H1 (cell line): ENCODE measurements at regions not wholly inside any gene's neighbourhood (a gene's known extent, or its start where the extent isn't known, plus 50 kb on each side); places are given as distances from the start of the nearest gene placed in this dataset.

Experiments
- CTCF ChIA-PET: fragments of 300-600 bp; sonication (Branson Sonifier 250); formaldehyde crosslinking; loops from one replicate; lab custom pipeline; 2021; ENCODE audit not compliant: partially characterized antibody; lab: Charles Lee
- POLR2A ChIA-PET: fragments of 300-600 bp; sonication (Branson Sonifier 250); formaldehyde crosslinking; loops from one replicate; lab custom pipeline; 2021; ENCODE audit warnings: inconsistent platforms; ENCODE audit not compliant: partially characterized antibody; lab: Charles Lee
- DNase-seq, 2 experiments: peaks; one replicate each; pipeline versions ENCODE4 v3.0.0 to v3.0.0-alpha.2; 2010 to 2022; ENCODE audit warnings: low spot score in 2 of 2, low read depth in 1 of 2, mixed read lengths in 1 of 2
- FAIRE-seq: peaks from 2 replicates; lab custom pipeline; 2011; peaks lifted over from hg19 to GRCh38; lab: Jason Lieb, UNC
- H2AFZ ChIP-seq: 2 replicates; pipeline ENCODE4 v1.8.1; 2012; ENCODE audit warnings: low read length, inconsistent platforms
- H2AK5ac ChIP-seq: 2 replicates; pipeline ENCODE4 v1.6.1; 2013; ENCODE audit warnings: low read depth, low read length
- H2BK120ac ChIP-seq: replicated peaks from 2 replicates; pipeline ENCODE3; 2013; ENCODE audit warnings: low read depth, low read length, inconsistent platforms
- H2BK12ac ChIP-seq: 2 replicates; pipeline ENCODE4 v1.6.1; 2013; ENCODE audit warnings: low read depth, low read length
- H2BK15ac ChIP-seq: 2 replicates; pipeline ENCODE4 v1.6.1; 2013; ENCODE audit warnings: low read length
- H2BK20ac ChIP-seq: 2 replicates; pipeline ENCODE4 v1.6.1; 2013; ENCODE audit warnings: low read length
- H2BK5ac ChIP-seq: 2 replicates; pipeline ENCODE4 v1.6.1; 2013; ENCODE audit warnings: low read depth, low read length
- H3K14ac ChIP-seq: 2 replicates; pipeline ENCODE4 v1.6.1; 2013; ENCODE audit warnings: inconsistent platforms; ENCODE audit not compliant: insufficient read length
- H3K18ac ChIP-seq: 2 replicates; pipeline ENCODE4 v1.6.1; 2013; ENCODE audit warnings: low read length; ENCODE audit errors: extremely low read depth
- H3K23ac ChIP-seq: 2 replicates; pipeline ENCODE4 v1.6.1; 2013; ENCODE audit warnings: inconsistent platforms; ENCODE audit not compliant: insufficient read length
- H3K23me2 ChIP-seq: 2 replicates; pipeline ENCODE4 v1.6.1; 2013; ENCODE audit warnings: low read depth, low read length
- H3K27ac ChIP-seq: 2 replicates; pipeline ENCODE4 v1.6.1; 2011; ENCODE audit warnings: low read depth, low read length, inconsistent platforms
- H3K27me3 ChIP-seq, 4 experiments: replicated peaks in 1 of 4; 1 replicate in 1 of 4; 2 replicates in 3 of 4; pipeline versions ENCODE4 v1.6.1 to v1.8.1; 2011 to 2013; ENCODE audit warnings: low read length in 3 of 4, mild to moderate bottlenecking in 3 of 4, inconsistent platforms in 2 of 4, mixed read lengths in 2 of 4, moderate library complexity in 1 of 4; ENCODE audit not compliant: control insufficient read depth in 3 of 4, insufficient read depth in 3 of 4; ENCODE audit errors: extremely low read depth in 1 of 4
- H3K36me3 ChIP-seq, 4 experiments: 2 replicates each; pipeline versions ENCODE4 v1.6.1 to v1.8.1; 2011 to 2013; ENCODE audit warnings: mild to moderate bottlenecking in 4 of 4, low read length in 3 of 4, moderate library complexity in 2 of 4, control low read depth in 1 of 4, inconsistent platforms in 1 of 4; ENCODE audit not compliant: insufficient read depth in 4 of 4, control insufficient read depth in 2 of 4
- H3K4ac ChIP-seq: replicated peaks from 2 replicates; pipeline ENCODE3; 2013; ENCODE audit warnings: low read length, low read depth, mixed read lengths, inconsistent platforms; ENCODE audit not compliant: insufficient read length
- H3K4me1 ChIP-seq, 4 experiments: replicated peaks in 1 of 4; 1 replicate in 1 of 4; 2 replicates in 3 of 4; pipeline versions ENCODE4 v1.6.1 to v1.8.1; 2011 to 2013; ENCODE audit warnings: low read length in 3 of 4, inconsistent platforms in 2 of 4, mixed read lengths in 1 of 4; ENCODE audit not compliant: insufficient read depth in 4 of 4, control insufficient read depth in 3 of 4
- H3K4me2 ChIP-seq, 2 experiments: 2 replicates each; pipeline versions ENCODE4 v1.6.1 to v1.8.1; 2011 to 2013; ENCODE audit warnings: low read depth in 2 of 2, low read length in 2 of 2, control low read depth in 1 of 2, inconsistent platforms in 1 of 2, mild to moderate bottlenecking in 1 of 2; ENCODE audit not compliant: insufficient read depth in 1 of 2
- H3K4me3 ChIP-seq, 4 experiments: fragments of 200-600, 300-600 bp in 1 of 4; sonication (generic), shearing (Covaris generic), sonication (Bioruptor Twin) in 1 of 4; 2 replicates each; pipeline versions ENCODE4 v1.5.1 to v1.8.1; 2011 to 2016; ENCODE audit warnings: low read length in 4 of 4, low read depth in 3 of 4, control low read depth in 2 of 4, inconsistent platforms in 2 of 4, mild to moderate bottlenecking in 2 of 4, mixed read lengths in 1 of 4, moderate library complexity in 1 of 4; ENCODE audit not compliant: insufficient read depth in 2 of 4; ENCODE audit errors: extremely low read depth in 1 of 4
- H3K56ac ChIP-seq: replicated peaks from 2 replicates; pipeline ENCODE3; 2013; ENCODE audit warnings: low read depth, mild to moderate bottlenecking, mixed read lengths, low read length, inconsistent platforms; ENCODE audit not compliant: insufficient read length
- H3K79me1 ChIP-seq: 2 replicates; pipeline ENCODE4 v1.6.1; 2013; ENCODE audit warnings: low read depth, low read length, control low read depth
- H3K79me2 ChIP-seq, 2 experiments: 2 replicates each; pipeline versions ENCODE4 v1.6.1 to v1.8.1; 2012 to 2013; ENCODE audit warnings: low read length in 2 of 2, mild to moderate bottlenecking in 2 of 2, inconsistent platforms in 1 of 2; ENCODE audit not compliant: insufficient read depth in 2 of 2, control insufficient read depth in 1 of 2
- H3K9ac ChIP-seq, 4 experiments: replicated peaks in 1 of 4; 1 replicate in 1 of 4; 2 replicates in 3 of 4; pipeline versions ENCODE4 v1.6.1 to v1.8.1; 2011 to 2013; ENCODE audit warnings: low read depth in 3 of 4, low read length in 3 of 4, control low read depth in 2 of 4, mild to moderate bottlenecking in 2 of 4, moderate library complexity in 2 of 4, inconsistent platforms in 1 of 4; ENCODE audit errors: extremely low read depth in 1 of 4
- H3K9me3 ChIP-seq, 2 experiments: 2 replicates each; pipeline versions ENCODE4 v1.6.1 to v1.8.1; 2012 to 2013; ENCODE audit warnings: mild to moderate bottlenecking in 2 of 2, moderate library complexity in 2 of 2, control low read depth in 1 of 2, inconsistent platforms in 1 of 2, low read depth in 1 of 2, low read length in 1 of 2, mixed read lengths in 1 of 2; ENCODE audit not compliant: insufficient read depth in 2 of 2
- H4K20me1 ChIP-seq, 2 experiments: replicated peaks in 1 of 2; 2 replicates each; pipeline versions ENCODE3 to v1.8.1; 2011 to 2013; ENCODE audit warnings: inconsistent platforms in 2 of 2, low read length in 2 of 2, mild to moderate bottlenecking in 1 of 2; ENCODE audit not compliant: insufficient read depth in 2 of 2, control insufficient read depth in 1 of 2
- H4K5ac ChIP-seq: 2 replicates; pipeline ENCODE4 v1.6.1; 2013; ENCODE audit warnings: low read length, low read depth, mixed read lengths, inconsistent platforms; ENCODE audit not compliant: insufficient read length
- H4K8ac ChIP-seq: 2 replicates; pipeline ENCODE4 v1.8.0; 2013; ENCODE audit warnings: mild to moderate bottlenecking, moderate library complexity, low read length, inconsistent platforms; ENCODE audit not compliant: insufficient read depth; ENCODE audit errors: extremely low read depth
- H4K91ac ChIP-seq: replicated peaks from 2 replicates; pipeline ENCODE3; 2013; ENCODE audit warnings: low read length, mixed read lengths, inconsistent platforms; ENCODE audit not compliant: insufficient read length
- BCL11A ChIP-seq, 2 experiments: IDR thresholded peaks; one replicate each; pipeline ENCODE4 v1.6.1; 2011; ENCODE audit warnings: low read depth in 2 of 2, low read length in 2 of 2, mild to moderate bottlenecking in 2 of 2
- CEBPB ChIP-seq: IDR thresholded peaks from 2 replicates; pipeline ENCODE4 v1.6.1; 2012; ENCODE audit warnings: low read depth, low read length
- CHD1 ChIP-seq: IDR thresholded peaks from 2 replicates; pipeline ENCODE4 v1.6.1; 2012; ENCODE audit warnings: low read depth, low read length, improper control_type of control experiment
- CREB1 ChIP-seq: IDR thresholded peaks from 2 replicates; pipeline ENCODE4 v1.6.1; 2012; ENCODE audit warnings: inconsistent platforms
- EZH2 ChIP-seq: fragments of 200-600 bp; sonication (generic); IDR thresholded peaks from 2 replicates; pipeline ENCODE4 v1.7.1; 2012; ENCODE audit warnings: low read depth, mild to moderate bottlenecking, moderate library complexity, low read length, inconsistent platforms; ENCODE audit not compliant: severe bottlenecking
- FOSL1 ChIP-seq: IDR thresholded peaks from 2 replicates; pipeline ENCODE4 v1.6.1; 2011; ENCODE audit warnings: mild to moderate bottlenecking, low read depth, low read length, moderate library complexity; ENCODE audit not compliant: insufficient read depth
- HDAC6 ChIP-seq: IDR thresholded peaks from one replicate; pipeline ENCODE4 v1.7.1; 2012; ENCODE audit warnings: low read depth, mild to moderate bottlenecking, inconsistent platforms, low read length, moderate library complexity
- JUN ChIP-seq: IDR thresholded peaks from 2 replicates; pipeline ENCODE4 v1.6.1; 2011; ENCODE audit warnings: low read depth, mild to moderate bottlenecking, improper control_type of control experiment, low read length
- KDM4A ChIP-seq: IDR thresholded peaks from one replicate; pipeline ENCODE4 v1.7.1; 2012; ENCODE audit warnings: low read depth, mild to moderate bottlenecking, moderate library complexity, low read length, inconsistent platforms; ENCODE audit not compliant: severe bottlenecking
- PHF8 ChIP-seq: fragments of 200-600 bp; sonication (generic); conservative IDR thresholded peaks from 2 replicates; pipeline ENCODE4 v1.7.1; 2012; ENCODE audit warnings: low read depth, mild to moderate bottlenecking, inconsistent platforms, low read length, moderate library complexity
- RFX5 ChIP-seq: IDR thresholded peaks from 2 replicates; pipeline ENCODE4 v1.6.1; 2011; ENCODE audit warnings: low read depth, low read length, improper control_type of control experiment, borderline replicate concordance
- RNF2 ChIP-seq: fragments of 200-900, 300-1000 bp; sonication (generic); IDR thresholded peaks from 2 replicates; pipeline ENCODE4 v1.7.1; 2016; ENCODE audit warnings: borderline replicate concordance, low read depth, mild to moderate bottlenecking, antibody characterized with exemption, low read length; ENCODE audit not compliant: poor library complexity, severe bottlenecking; ENCODE audit errors: missing control alignments
- RXRA ChIP-seq: IDR thresholded peaks from 2 replicates; pipeline ENCODE4 v1.6.1; 2011; ENCODE audit warnings: low read depth, mild to moderate bottlenecking, low read length, moderate library complexity; ENCODE audit not compliant: insufficient read depth
- TAF1 ChIP-seq: IDR thresholded peaks from 2 replicates; pipeline ENCODE4 v1.6.1; 2011; ENCODE audit warnings: mild to moderate bottlenecking, low read depth, low read length
- TBP ChIP-seq: IDR thresholded peaks from 2 replicates; pipeline ENCODE4 v1.6.1; 2011; ENCODE audit warnings: low read depth, low read length, improper control_type of control experiment
- WGBS, 2 experiments: shearing (Covaris generic) in 1 of 2; methylation state at CpG; one replicate each; pipeline versions ENCODE4 v1.1.6 to v1.1.7; 2013 to 2015; ENCODE audit warnings: low lambda C conversion rate in 2 of 2, mixed read lengths in 2 of 2, inconsistent platforms in 1 of 2, low coverage in 1 of 2, missing lambda C conversion rate in 1 of 2; ENCODE audit not compliant: insufficient replicate concordance in 2 of 2, insufficient coverage in 1 of 2, insufficient read length in 1 of 2; ENCODE audit errors: extremely low coverage in 1 of 2, missing lambda C conversion rate in 1 of 2; 5-methylcytosine and 5-hydroxymethylcytosine counted together

- no peak overlapping the region for H2AFZ ChIP-seq
- TF ChIP-seq CHD1: no peak
- no peak for TF ChIP-seq EZH2
- TF ChIP-seq RFX5: no peak
- no peak for TF ChIP-seq FOSL1
- TF ChIP-seq RXRA: no peak
- TF ChIP-seq TBP: no peak
- TF ChIP-seq KDM4A: no peak
- no peak for TF ChIP-seq CREB1
- TF ChIP-seq RNF2: no peak
- TF ChIP-seq BCL11A (IDR thresholded peaks at IDR 0.05; ENCODE audit: low read depth in 2 of 2, low read length in 2 of 2): no peak
- TF ChIP-seq CEBPB: no peak
- no peak for TF ChIP-seq JUN
- TF ChIP-seq HDAC6: no peak
- no peak for TF ChIP-seq TAF1
- TF ChIP-seq PHF8: no peak
These were observed 72.1 kb downstream of the AKR1C4 start for GRCh38 chr10:5268743-5269142.

More at GRCh38 chr10:5268743-5269142, 72.1 kb downstream of the AKR1C4 start:
- Histone ChIP-seq H3K23ac (no peak overlapping the region), H3K4me2 (no peak overlapping the region), H3K4me1 (no peaks in the 10 kb centered on the region), H3K27me3 (peaks cover 0 to 1% (median 0%) of the 10 kb centered on the region in 4 experiments; a peak in 1 of 7 replicates), H4K91ac (no peak overlapping the region), H3K4me3 (no peak overlapping the region), H3K9ac (no peak overlapping the region), H3K56ac (no peak overlapping the region), H2BK5ac (no peak overlapping the region), H2BK15ac (no peak overlapping the region), H3K18ac (no peak overlapping the region), H3K14ac (no peak overlapping the region), H3K27ac (no peak overlapping the region), H4K20me1 (no peaks in the 10 kb centered on the region), H3K23me2 (peaks cover 1% of the 10 kb centered on the region; the same call in 1 of the 2 replicates), H3K9me3 (peaks cover 9 to 24% of the 10 kb centered on the region in 2 experiments; a peak in 3 of 4 replicates), H4K8ac (no peak overlapping the region), H3K36me3 (no peaks in the 10 kb centered on the region), H2BK120ac (no peak overlapping the region), H2BK12ac (no peak overlapping the region), H3K79me2 (no peaks in the 10 kb centered on the region), H3K4ac (no peak overlapping the region), H2AK5ac (no peak overlapping the region), H2BK20ac (no peak overlapping the region), H3K79me1 (no peaks in the 10 kb centered on the region), H4K5ac (no peak overlapping the region)
- no peak for FAIRE-seq
- no peak for DNase-seq
- ChIA-PET CTCF (interaction anchor here (0.7 to 1.7 kb wide), 3 partner anchors 15 to 264 kb away, joined by 3 to 5 read pairs (median 3); no protein-coding TSS in a partner anchor), POLR2A (no interaction called here)
- 52% methylated on average over 1 of the region's 1 CpG; no CpG with 5 or more reads in 1 of the 2 experiments for WGBS, 2 experiments
